HG03565 (cell line): ENCODE measurements at regions not wholly inside any gene's neighbourhood (a gene's known extent, or its start where the extent isn't known, plus 50 kb on each side); places are given as distances from the start of the nearest gene placed in this dataset.
"Not testable (repeated sequence)": the region's sequence is repeated elsewhere in the genome, so short reads cannot be mapped to it uniquely, and the experiment has no call there.

Source experiments
- ATAC-seq: cut with Tn5 transposase; IDR thresholded peaks from one replicate; pipeline ENCODE4 v1.9.1; 2021; ENCODE audit warnings: mild to moderate bottlenecking, moderate library complexity; ENCODE audit not compliant: unreplicated experiment

GRCh38 chr11:96969251-96969650 lies 579.4 kb downstream of the JRKL start:
- ATAC-seq = no peak

GRCh38 chr11:96978751-96979150 lies 588.9 kb downstream of the JRKL start:
- ATAC-seq = no peak

GRCh38 chr11:96986516-96986915 lies 596.7 kb downstream of the JRKL start:
- ATAC-seq = no peak

GRCh38 chr11:96990914-96991313 lies 601.1 kb downstream of the JRKL start:
- ATAC-seq = no peak

- ATAC-seq = no peak
Measured at GRCh38 chr11:97000481-97000880, 610.7 kb downstream of the JRKL start.

DNA sequence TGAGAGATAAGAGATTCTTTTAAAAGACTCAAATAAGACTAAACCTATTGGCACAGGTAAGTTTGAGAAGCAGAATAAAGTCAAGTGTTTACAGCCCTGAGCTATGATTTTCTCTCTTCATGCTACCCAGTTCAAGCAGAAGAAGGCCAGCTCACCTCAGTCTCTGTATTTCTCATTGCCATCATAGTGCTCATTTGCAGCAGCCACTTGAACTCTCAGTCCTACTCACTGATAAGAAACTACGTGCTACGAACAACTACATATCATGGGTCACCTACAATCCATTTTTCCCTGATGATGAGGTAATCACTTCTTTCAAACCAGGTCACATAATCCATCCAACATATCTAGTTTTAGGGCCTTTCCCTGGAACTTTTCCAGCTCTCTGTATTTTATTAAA lies 617.5 kb downstream of the JRKL start:
- no peak for ATAC-seq

DNA sequence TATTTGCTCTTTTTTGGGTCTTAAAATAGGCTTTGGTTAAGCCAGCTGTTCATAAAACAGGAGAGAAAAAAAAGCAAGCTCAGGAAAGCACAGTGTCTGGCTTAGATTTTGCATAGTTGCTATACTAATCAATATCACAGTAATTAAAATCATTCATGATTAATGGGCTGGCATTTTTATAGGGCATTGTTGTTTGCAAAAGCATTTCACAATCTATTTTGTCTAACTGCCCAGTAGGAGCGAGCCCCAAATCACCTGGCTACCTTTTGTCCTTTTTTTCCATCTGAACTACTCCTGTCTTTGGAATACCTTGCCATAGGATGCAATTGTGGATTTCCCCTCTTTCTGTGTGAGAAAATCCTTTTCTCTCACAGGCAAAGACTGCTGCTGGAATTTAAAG lies 619.8 kb downstream of the JRKL start:
- ATAC-seq = no peak

GRCh38 chr11:97010997-97011396 lies 621.2 kb downstream of the JRKL start:
- not testable (repeated sequence) for ATAC-seq

DNA sequence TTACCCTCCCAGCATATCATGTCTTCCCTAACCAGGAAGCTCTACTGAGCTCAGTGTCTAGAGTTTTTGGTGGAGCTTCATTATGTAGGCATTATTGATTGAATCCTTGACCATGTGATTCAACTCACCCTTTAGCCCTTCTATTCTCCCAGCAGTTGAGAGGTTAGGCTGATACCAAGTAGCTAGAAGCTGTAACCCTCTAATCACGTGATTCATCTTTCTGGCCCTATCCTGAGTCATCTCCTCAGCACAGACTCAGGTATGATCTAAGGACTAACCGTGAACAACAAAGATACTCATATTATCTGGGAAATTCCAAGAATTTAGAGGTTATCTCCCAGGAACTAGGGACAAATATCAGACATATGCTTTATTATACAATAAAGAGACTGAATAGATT lies 625.5 kb downstream of the JRKL start:
- ATAC-seq = no peak

GRCh38 chr11:97019305-97019704 lies 629.5 kb downstream of the JRKL start:
- no peak for ATAC-seq

- ATAC-seq = no peak
Measured at GRCh38 chr11:97019754-97020153, 629.9 kb downstream of the JRKL start.

- no peak for ATAC-seq
Measured at GRCh38 chr11:97022955-97023354, 633.1 kb downstream of the JRKL start.

- ATAC-seq = no peak
Measured at GRCh38 chr11:97028836-97029406, 639.1 kb downstream of the JRKL start.

- no peak for ATAC-seq
Measured at GRCh38 chr11:97033178-97033577, 643.4 kb downstream of the JRKL start.

- ATAC-seq = no peak
Measured at GRCh38 chr11:97048481-97048880, 658.7 kb downstream of the JRKL start.

- ATAC-seq = no peak
Measured at GRCh38 chr11:97060184-97060583, 670.4 kb downstream of the JRKL start.

DNA sequence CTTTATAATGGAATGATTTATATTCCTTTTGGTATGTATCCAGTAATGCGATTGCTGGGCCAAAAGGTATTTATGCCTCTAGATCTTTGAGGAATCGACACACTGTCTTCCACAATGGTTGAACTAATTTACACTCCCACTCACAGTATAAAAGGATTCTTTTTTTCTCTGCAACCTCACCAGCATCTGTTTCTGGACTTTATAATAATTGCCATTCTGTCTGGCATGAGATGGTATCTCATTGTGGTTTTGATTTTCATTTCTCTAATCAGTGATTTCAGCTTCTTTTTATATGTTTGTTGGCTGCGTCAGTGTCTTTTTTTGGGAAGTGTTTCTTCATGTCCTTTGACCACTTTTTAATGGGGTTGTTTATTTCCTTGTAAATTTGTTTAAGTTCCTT lies 679.3 kb downstream of the JRKL start:
- ATAC-seq = no peak

GRCh38 chr11:97072420-97072819 lies 682.6 kb downstream of the JRKL start:
- no peak for ATAC-seq

GRCh38 chr11:97076666-97077065 lies 686.9 kb downstream of the JRKL start:
- not testable (repeated sequence) for ATAC-seq

- ATAC-seq = no peak
Measured at GRCh38 chr11:97078443-97078842, 688.6 kb downstream of the JRKL start.

- no peak for ATAC-seq
Measured at GRCh38 chr11:97079244-97079643, 689.4 kb downstream of the JRKL start.

DNA sequence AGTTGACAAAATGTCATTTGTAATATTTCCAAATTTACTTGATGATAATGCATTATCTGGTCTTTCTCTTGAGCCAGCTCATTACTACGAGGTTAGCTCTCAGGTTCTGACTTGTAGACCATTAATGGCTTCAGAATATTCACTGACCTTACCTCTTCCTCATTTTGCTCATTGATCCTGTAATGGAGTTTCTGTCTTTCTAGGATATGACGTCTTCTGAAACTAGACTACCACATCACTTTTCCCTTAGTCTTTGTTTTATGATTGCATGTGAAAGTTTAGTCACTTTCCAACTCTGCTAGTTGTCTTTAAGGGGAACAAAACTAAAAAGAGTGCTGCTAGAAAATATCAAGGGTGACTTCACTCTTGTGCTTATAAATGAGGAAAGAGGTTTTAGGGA lies 697.6 kb downstream of the JRKL start:
- no peak for ATAC-seq

GRCh38 chr11:97092823-97093222 lies 703.0 kb downstream of the JRKL start:
- ATAC-seq = no peak
